HG03196 (cell line): ENCODE measurements at regions not wholly inside any gene's neighbourhood (a gene's known extent, or its start where the extent isn't known, plus 50 kb on each side); places are given as distances from the start of the nearest gene placed in this dataset.

Source experiments
- ATAC-seq: cut with Tn5 transposase; IDR thresholded peaks from one replicate; pipeline ENCODE4 v1.9.1; 2021; ENCODE audit not compliant: unreplicated experiment

DNA sequence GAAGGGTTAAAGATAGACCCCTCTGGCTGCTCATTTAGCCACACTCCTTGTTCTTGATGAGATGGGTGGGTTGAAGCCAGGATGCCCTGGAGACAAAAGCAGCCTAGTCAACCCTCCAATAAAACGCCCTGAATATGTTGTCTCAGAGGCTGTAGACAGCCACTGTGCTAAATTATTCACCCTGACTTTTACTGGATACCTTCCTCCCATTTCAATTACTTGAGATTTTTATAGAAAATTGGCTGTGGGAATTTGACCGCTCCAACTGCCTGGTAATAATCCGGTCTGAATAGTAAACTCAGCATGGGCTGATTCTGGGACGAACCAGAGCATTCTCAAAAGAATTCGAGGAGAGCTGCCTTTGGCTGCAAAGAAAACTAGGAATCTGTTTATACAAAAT is 104.2 kb downstream of the SNX18 start:
- ATAC-seq: no peak

DNA sequence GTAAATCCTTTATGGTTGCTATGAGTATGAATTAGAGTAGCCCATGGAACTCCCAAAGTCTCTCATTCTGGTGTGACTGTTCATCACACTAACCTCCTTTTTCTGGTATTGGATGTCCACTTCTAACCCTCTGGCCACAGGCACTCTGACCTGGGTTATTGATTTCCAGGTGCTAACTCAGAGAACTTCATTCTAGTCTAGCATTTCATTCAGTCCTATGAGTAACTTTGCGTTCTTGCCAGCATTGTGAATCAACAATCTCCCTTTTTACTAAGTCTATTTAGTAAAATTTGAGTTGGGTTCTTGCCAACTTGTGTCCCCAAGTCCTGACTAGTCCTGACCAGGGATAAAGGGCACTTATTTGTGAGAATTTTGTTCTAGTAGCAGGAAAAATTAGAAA is 103.5 kb downstream of the SNX18 start:
- ATAC-seq: no peak

DNA sequence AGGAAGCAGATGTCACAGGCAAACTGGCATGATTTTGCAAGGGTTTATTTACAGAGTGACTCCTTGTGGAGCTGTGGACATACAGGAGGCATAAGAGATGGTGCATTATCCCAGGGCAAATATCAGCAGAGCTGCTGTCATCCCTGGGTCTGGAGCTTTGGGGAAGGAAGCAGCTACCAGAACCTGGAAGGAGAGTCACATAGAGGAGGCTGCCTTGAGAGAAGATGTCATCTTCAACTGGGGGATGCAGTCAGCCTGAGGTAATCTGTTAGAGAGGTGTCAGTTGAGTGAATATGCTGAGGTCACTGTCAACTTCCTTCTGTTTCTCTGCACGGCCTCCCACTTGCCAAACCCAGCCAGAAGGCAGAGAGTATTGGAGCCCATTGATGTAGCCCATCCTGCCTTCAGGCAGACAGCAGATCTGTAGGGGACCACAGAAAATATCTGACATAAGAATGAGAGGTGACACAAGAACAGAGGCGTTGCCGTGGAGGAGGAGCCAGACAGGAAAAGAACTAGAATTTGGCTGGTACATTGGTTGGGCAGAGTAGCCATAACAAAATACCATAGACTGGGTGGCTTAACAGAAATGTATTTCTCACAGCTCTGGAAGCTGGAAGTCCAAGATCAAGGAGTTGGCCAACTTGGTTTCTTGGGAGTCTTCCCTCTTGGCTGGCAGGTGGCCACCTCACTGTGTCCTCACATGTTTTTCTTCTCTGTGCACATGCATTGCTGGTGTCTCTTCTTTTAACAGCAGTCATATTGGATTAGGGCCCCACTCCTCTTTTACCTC is 102.8 kb downstream of the SNX18 start:
- ATAC-seq: no peak

DNA sequence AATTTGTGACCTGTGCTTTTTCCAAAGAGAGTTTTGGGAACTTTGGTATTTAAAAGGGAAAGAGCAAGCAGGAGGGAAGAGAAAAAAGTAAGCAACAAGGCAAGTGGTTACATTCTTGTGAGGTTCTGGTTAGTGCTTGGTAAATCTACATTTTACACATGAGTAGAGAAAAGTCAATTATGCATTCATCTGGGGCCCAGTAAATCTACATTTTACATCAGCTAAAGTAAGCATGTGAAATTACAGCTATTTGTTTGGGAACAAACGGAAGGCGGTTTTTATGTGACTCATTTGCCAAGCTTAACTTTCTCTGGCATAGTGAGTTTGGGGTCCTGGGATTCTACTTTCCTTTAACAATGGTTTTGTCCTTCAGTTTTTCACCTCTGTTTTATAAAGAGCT is 102.2 kb downstream of the SNX18 start:
- no peak for ATAC-seq

DNA sequence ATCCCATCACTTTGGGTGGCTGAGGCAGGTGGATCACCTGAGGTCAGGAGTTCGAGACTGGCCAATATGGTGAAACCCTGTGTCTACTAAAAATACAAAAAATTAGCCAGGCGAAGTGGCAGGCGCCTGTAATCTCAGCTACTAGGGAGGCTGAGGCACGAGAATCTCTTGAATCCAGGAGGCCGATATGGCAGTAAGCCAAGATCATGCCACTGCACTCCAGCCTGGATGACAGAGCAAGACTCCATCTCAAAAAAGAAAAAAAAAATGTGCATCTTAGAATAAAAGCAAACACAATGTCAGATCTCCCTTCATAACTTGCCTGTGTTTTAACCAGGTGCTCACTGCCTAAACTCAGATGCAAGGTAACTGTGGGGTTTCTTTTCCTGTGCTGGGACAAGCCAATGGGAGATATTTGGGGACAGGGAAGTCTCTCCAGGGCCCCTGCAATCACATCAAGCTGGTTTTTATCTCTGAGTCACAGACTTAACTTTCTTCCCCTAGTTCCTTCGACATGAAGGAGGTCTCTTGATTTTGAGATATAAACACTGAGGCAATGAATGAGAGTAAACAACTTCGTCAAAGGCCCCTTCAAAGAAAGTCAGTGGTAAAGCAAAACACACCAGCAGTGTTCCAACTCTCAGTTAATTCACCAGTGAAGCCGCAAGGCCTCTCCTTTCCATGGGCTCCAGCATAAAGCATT is 99.1 kb downstream of the SNX18 start:
- no peak for ATAC-seq

DNA sequence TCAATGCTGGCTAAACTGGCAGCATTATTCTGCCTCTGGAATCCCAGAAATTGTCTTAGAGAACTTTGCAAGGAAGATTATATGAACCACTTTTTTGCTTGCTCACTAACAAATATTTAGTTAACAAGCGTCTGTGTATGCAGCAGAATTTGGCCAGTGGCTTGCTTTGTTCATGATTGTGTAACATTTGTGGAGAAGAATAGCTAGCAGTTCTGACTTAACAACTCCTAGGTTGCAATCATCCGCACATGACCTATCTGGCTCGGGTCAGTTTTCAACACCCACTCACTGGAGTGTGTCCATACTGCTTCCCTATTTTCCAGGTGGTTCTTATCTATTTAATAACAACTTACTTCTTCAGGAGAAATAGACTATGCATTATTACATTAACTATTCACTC is 98.5 kb downstream of the SNX18 start:
- no peak for ATAC-seq

DNA sequence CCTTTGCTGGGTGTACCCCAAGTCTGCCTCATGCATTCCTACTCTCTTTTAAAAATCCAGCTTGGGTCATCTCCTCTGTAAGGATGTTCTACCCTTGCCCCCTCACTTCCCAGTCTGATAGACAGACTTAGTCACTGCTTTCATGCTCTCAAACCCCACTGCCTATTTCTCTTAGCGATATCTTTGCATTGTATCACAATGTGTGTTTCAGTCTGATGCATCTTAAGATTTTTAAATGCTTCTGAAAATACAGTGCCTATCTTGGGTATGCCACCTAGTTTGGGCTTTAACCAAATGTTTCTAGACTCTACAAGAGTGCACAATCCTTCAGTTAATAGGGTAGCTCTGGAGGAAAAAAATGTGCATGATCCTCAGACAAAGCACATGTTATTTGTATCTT is 97.8 kb downstream of the SNX18 start:
- ATAC-seq: no peak

DNA sequence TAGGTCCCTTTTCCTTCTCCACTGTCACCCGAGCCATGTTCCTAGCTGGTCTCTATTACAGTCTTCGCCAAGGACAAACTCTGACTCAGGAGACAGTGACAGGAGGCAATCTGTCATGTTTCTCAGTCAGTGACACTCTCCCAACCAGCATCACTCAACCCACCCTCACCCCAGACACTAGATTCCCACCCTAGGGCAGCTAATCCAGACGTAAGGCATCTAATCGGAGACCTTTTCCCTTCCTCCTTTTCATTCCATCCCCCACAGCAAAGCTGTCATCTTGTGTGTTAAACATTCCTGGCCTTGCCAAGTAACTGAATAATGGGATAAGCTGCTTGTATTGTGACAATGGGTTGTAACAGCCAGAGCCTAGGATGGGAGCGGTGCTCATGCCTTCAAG is 95.2 kb downstream of the SNX18 start:
- ATAC-seq: no peak

DNA sequence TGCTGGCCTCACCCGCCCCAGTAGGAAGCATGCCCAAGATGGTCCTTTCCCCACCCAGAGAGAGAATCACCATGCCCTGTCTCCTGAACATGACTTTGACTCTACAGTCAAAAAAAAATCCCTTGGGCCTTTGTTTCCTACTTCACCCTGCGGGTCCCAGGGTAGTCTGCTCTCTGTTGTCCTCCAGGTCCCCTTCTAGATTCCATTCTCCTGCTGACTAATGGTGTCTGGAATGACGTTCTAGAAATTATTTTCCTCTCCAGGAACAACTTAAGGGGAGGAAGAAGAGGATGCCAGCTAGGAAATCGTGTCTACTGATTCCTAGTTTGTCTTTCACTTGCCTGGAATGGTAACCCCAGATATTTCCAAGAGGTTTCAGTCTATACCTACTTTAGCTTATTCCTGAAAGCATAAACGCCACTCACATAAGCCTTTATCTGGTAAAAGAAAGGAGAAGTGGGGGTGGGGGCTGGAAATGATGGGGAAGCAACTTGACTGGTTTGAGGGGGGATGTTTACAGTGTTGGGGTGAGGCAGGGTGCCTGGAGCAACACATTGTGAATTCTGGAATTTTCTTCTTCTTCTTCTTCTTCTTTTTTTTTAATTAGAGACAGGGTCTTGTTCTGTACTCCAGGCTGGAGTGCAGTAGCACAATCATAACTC is 93.9 kb downstream of the SNX18 start:
- ATAC-seq: no peak

DNA sequence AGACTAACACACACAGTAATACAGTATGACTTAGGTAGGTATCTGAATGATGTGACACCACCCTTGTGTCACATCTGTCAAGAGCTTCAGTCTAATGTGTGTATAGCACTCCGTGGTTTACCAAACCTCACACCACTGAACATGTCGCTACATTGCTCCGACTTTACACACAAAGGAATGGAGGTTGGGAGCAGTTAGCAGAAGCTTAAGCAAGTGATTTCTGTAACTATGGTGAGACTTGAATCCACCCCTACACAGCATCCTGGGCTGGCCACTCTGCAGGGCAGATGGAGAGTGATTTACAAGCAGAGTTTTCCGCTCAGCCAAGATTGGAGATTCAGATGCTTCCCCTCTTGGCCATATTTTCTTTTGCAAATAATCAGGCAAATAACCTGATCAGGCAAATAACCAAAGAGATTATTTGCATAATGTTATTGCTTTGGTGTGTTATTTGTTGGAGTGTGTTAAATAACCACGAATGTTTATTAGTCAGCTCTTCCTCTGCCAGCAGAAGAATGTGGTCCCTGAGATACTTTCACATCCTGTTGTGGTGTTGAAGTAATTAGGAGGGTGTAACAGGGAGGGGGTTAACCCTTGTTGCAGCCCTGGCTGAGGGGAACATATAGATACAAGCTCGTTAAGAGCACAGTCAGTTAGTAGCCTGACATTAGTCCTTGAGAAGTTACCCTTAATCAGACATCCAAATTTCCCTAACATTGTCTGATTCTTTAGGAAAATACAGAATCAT is 92.8 kb downstream of the SNX18 start:
- ATAC-seq: peak; percentile 95

DNA sequence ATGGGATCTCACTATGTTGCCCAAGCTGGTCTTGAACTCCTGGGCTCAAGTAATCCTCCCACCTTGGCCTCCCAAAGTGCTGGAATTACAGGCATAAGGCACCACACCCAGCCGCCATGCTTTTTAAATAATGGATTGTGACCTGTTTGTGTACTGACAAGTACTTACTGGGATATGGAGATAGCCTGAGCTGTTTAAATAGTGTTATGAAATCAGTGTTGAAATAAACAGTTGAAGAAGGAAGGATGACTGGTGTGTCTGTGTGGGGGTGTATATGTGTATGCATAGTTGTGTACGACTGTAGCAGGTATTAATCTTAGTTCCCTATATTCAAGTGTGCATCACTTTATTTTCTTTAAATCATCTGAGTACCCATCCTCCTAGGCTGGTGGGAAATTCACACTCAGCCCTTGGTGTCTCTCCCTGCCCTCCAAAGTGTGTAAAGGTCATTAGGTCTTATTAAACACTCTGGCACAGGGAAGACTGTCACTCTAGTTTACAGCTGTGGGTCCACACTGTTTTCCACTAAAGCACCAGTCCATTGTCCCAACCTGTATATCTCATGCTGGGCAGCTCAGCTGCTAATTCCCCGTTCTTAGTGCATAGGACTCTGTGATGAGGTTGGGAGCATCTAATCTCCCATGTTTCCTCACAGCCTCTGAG is 91.0 kb downstream of the SNX18 start:
- ATAC-seq: no peak

DNA sequence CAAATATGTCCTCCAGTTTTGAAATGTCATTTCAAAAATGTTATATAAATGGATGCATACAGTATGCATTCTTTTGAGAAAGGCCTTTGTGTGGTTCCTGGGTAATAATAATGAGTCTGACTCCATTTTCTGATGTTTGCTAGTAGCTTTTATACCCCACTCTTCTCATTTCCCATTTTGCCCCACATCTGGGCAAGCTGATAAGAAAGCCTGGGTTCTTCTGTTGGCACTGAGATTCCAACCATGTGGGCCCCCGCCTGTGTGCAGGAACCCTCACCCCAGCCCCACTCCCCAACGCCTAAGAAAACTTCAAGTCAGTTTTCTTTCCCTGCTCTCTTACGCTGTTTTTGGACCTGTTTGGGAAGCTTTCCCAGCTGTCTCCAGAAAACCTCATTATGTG is 89.4 kb downstream of the SNX18 start:
- ATAC-seq: no peak

DNA sequence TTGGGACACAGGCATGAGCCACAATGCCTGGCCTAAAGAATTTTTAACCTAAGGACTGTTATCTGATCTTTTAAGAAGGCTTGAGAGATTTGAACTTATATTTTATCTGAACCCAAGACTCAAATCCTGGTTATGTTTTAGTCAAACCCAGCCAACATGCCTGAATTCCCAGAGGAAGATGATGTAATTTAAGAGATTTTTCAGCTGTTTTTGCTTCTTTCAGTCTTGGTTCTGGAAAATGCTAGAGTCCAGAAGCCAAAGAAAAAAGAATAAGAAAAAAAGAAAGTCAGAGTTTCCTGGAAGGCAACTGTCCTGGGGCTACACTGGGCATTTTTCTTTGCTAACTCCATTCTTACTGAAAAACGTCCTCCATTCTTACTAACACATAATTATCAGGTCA is 85.8 kb downstream of the SNX18 start:
- ATAC-seq: no peak

DNA sequence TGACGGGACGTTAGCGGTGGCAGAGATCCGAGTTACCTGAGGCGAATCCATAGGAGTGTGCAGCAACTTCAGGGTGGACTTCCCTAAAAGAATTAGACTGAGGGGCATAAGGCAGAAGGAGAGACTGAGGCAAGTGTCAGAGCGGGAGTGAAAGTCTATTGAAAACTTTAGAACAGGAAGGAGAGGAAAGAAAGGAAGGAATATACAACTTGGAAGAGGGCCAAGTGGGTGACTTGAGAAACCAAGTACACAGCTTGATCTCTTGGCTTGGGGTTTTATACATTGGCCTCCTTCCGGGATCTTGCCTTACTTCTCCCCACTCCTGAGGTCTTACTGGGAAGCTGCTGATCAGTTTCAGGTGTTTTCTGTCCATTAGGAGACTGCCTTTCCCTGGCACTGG is 84.9 kb downstream of the SNX18 start:
- ATAC-seq: no peak

DNA sequence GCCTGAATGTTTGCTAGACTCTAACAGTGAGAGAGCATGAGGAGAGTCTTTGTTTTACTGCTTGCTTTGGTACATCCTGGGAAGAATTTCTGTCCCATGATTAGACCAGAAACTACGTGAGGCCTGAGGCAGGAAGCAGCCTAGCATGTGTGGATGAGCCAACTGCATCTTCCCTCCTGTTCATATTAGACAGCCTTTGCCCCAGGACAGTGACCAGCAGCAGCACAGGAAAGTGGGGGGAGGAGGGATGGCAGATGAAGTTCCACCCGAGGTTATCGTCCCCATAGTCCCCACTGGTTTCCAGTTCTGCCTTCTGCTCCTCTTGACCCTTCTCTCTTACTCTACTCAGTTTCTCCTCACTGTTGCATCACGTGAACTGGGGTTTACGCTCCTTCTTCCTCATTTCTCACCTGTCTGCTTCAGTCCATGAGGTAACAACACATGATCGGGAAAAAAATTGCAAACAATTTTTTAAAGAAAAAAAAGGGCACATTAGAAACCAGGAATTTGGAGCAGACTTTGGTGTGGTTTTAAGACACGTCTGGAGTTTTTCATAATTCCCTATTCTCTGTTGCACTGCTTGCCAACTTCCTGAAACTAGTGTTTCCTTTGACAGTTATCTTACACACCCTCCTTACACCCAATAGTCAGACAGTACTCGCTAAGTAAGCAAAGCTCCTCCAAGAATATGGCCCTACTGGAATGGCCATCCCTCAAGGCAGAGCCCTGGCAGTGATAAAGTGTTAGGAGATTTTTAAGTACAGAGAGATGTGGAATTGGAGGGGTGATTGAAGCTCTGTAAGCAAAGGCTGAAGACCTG is 84.1 kb downstream of the SNX18 start:
- no peak for ATAC-seq
